K562 (cell line): ENCODE measurements at regions not wholly inside any gene's neighbourhood (a gene's known extent, or its start where the extent isn't known, plus 50 kb on each side); places are given as distances from the start of the nearest gene placed in this dataset.

ENCODE experiments used
- ATAC-seq: fragments of 200-7000 bp; cut with Tn5 transposase; 3 replicates; pipeline ENCODE4 v1.9.1; 2020; ENCODE audit warnings: moderate library complexity
- BruUV-seq: library from RNA; stranded (reverse); fragments of 400-500 nt; replicated peaks from 2 replicates; lab custom pipeline; 2021; lab: Mats Ljungman, UMichigan
- CTCF ChIA-PET: fragments of 300-600 bp; formaldehyde crosslinking; extraction: SDS; loops from one replicate; lab custom pipeline; 2021; ENCODE audit warnings: low intra/inter-chr PET ratio; lab: Yijun Ruan, JAX
- POLR2A ChIA-PET: fragments of 300-600, 350-650 bp; sonication (Branson Sonifier 250); formaldehyde crosslinking; extraction: SDS; loops from one replicate; lab custom pipeline; 2021; ENCODE audit warnings: antibody characterized with exemption, inconsistent platforms; lab: Yijun Ruan, JAX
- DNase-seq, 4 experiments: peaks; one replicate each; pipeline versions ENCODE4 v3.0.0 to v3.0.0-alpha.2; 2011 to 2018; ENCODE audit warnings: low spot score in 3 of 4, mixed read lengths in 3 of 4; ENCODE audit errors: extremely low read depth in 1 of 4
- FAIRE-seq: peaks from 2 replicates; lab custom pipeline; 2011; peaks lifted over from hg19 to GRCh38; lab: Jason Lieb, UNC
- H2AFZ ChIP-seq: 2 replicates; pipeline ENCODE4 v1.6.0; 2011; ENCODE audit warnings: low read depth, low read length, control low read depth, inconsistent platforms
- H3K27ac ChIP-seq: fragments of 200-600 bp; 3 replicates; pipeline ENCODE4 v1.8.0; 2011; ENCODE audit warnings: low read depth, mild to moderate bottlenecking, control low read depth, inconsistent platforms, low read length, moderate library complexity, mixed read lengths; ENCODE audit errors: extremely low read depth
- H3K27me3 ChIP-seq, 2 experiments: fragments of 300-600 bp in 1 of 2; 2 replicates in 1 of 2; 3 replicates in 1 of 2; pipeline versions ENCODE4 v1.6.0 to v1.8.0; 2011; ENCODE audit warnings: inconsistent platforms in 2 of 2, low read length in 2 of 2, mild to moderate bottlenecking in 1 of 2, mixed read lengths in 1 of 2, moderate library complexity in 1 of 2; ENCODE audit not compliant: control insufficient read depth in 2 of 2, insufficient read depth in 2 of 2
- H3K36me3 ChIP-seq: fragments of 300-600 bp; 3 replicates; pipeline ENCODE4 v1.8.0; 2011; ENCODE audit warnings: mild to moderate bottlenecking, low read length, inconsistent platforms; ENCODE audit not compliant: control insufficient read depth, insufficient read depth
- H3K4me1 ChIP-seq, 2 experiments: fragments of 200-600 bp in 1 of 2; replicated peaks in 1 of 2; 2 replicates in 1 of 2; 3 replicates in 1 of 2; pipeline versions ENCODE4 v1.5.1 to v1.8.0; 2011; ENCODE audit warnings: inconsistent platforms in 2 of 2, low read length in 2 of 2, mild to moderate bottlenecking in 1 of 2, mixed read lengths in 1 of 2, moderate library complexity in 1 of 2; ENCODE audit not compliant: control insufficient read depth in 2 of 2, insufficient read depth in 2 of 2
- H3K4me2 ChIP-seq: 2 replicates; pipeline ENCODE4 v1.6.1; 2011; ENCODE audit warnings: low read length, control low read depth, inconsistent platforms, mixed read lengths; ENCODE audit not compliant: insufficient read depth
- H3K4me3 ChIP-seq: fragments of 200-600 bp; sonication (generic), shearing (Covaris generic); 2 replicates; pipeline ENCODE4 v1.5.1; 2016; ENCODE audit warnings: control low read depth, inconsistent platforms
- H3K79me2 ChIP-seq: fragments of 200-600 bp; 3 replicates; pipeline ENCODE4 v1.8.0; 2011; ENCODE audit warnings: low read length, inconsistent platforms; ENCODE audit not compliant: control insufficient read depth, insufficient read depth
- H3K9ac ChIP-seq, 2 experiments: 2 replicates each; pipeline versions ENCODE4 v1.6.0 to v1.6.1; 2011; ENCODE audit warnings: low read depth in 2 of 2, low read length in 2 of 2, control low read depth in 1 of 2, inconsistent platforms in 1 of 2, mild to moderate bottlenecking in 1 of 2, mixed read lengths in 1 of 2; ENCODE audit not compliant: insufficient read depth in 1 of 2
- H3K9me1 ChIP-seq: one replicate; pipeline ENCODE4 v1.6.0; 2011; ENCODE audit warnings: inconsistent platforms, mild to moderate bottlenecking, low read length, moderate library complexity; ENCODE audit not compliant: control insufficient read depth, insufficient read depth
- H3K9me3 ChIP-seq: replicated peaks from 2 replicates; pipeline ENCODE4 v1.5.1; 2011; ENCODE audit warnings: low read depth, low read length, inconsistent platforms; ENCODE audit not compliant: control insufficient read depth, insufficient read depth
- H4K20me1 ChIP-seq: replicated peaks from 2 replicates; pipeline ENCODE4 v1.6.1; 2011; ENCODE audit warnings: low read length, inconsistent platforms, mixed read lengths; ENCODE audit not compliant: control insufficient read depth, insufficient read depth
- CEBPB ChIP-seq: fragments of 450-650 bp; IDR thresholded peaks from 2 replicates; pipeline ENCODE4 v1.6.1; 2016; ENCODE audit warnings: missing genetic modification characterization, missing compliant biosample characterization
- JUND ChIP-seq, 2 experiments: IDR thresholded peaks; 2 replicates in 1 of 2; 3 replicates in 1 of 2; pipeline ENCODE4 v1.6.1; 2011; ENCODE audit warnings: borderline replicate concordance in 2 of 2, low read depth in 2 of 2, low read length in 2 of 2, improper control_type of control experiment in 1 of 2, missing biosample characterization in 1 of 2, missing genetic modification characterization in 1 of 2, missing genetic modification reagents in 1 of 2
- TBP ChIP-seq: optimal IDR thresholded peaks from 2 replicates; pipeline ENCODE3; 2011; ENCODE audit warnings: low read depth, low read length, improper control_type of control experiment
- ZBTB49 ChIP-seq: sonication (generic); formaldehyde crosslinking; IDR thresholded peaks from 2 replicates; pipeline ENCODE4 v1.8.0; 2022; ENCODE audit warnings: missing genetic modification reagents, mild to moderate bottlenecking, borderline replicate concordance
- ZNF436 ChIP-seq: fragments of 250-450, 450-650 bp; sonication (Bioruptor Pico); formaldehyde crosslinking; IDR thresholded peaks from 2 replicates; pipeline ENCODE4 v1.7.0; 2020; ENCODE audit warnings: mild to moderate bottlenecking
- ZNF445 ChIP-seq: fragments of 250-450 bp; sonication (Bioruptor Pico); IDR thresholded peaks from 2 replicates; pipeline ENCODE4 v1.4.0; 2020; ENCODE audit warnings: low read depth, mild to moderate bottlenecking, moderate library complexity
- ZNF699 ChIP-seq: fragments of 250-450 bp; sonication (Bioruptor Pico); IDR thresholded peaks from 2 replicates; pipeline ENCODE4 v1.8.0; 2021; ENCODE audit warnings: mild to moderate bottlenecking, moderate library complexity; ENCODE audit not compliant: insufficient replicate concordance
- ZZZ3 ChIP-seq: fragments of 450-650 bp; IDR thresholded peaks from 2 replicates; pipeline ENCODE4 v1.6.1; 2016; ENCODE audit warnings: antibody characterized with exemption, mild to moderate bottlenecking, moderate library complexity
- in situ Hi-C: fragments of 300-500 bp; cut with MboI; formaldehyde crosslinking; loops from 4 replicates; pipeline ENCODE4 v1.15.0; 2018; ENCODE audit warnings: inconsistent platforms, mixed read lengths
- intact Hi-C: fragments of 100-400 bp; cut with micrococcal nuclease; formaldehyde crosslinking; loops from 2 replicates; pipeline ENCODE4 v1.14.2; 2022
- TF ChIP-seq, protein P1 (sequence below): fragments of 450-650 bp; IDR thresholded peaks from 2 replicates; pipeline ENCODE4 v1.6.1; 2017; ENCODE audit warnings: antibody characterized with exemption, mild to moderate bottlenecking
- TF ChIP-seq, protein P2 (sequence below): fragments of 450-650 bp; formaldehyde crosslinking; IDR thresholded peaks from 2 replicates; pipeline ENCODE4 v1.4.0; 2020; ENCODE audit warnings: mild to moderate bottlenecking, moderate library complexity
- TF ChIP-seq, protein P3 (sequence below): fragments of 250-450 bp; sonication (Bioruptor Pico); IDR thresholded peaks from 2 replicates; pipeline ENCODE4 v1.8.0; 2021; ENCODE audit warnings: moderate library complexity, mild to moderate bottlenecking, inconsistent platforms

- peaks cover 0 to 2% of the 10 kb centered on the region in 2 experiments; a peak in 3 of 5 replicates for H3K27me3 ChIP-seq
- BruUV-seq, result no TSS peak
- intact Hi-C loops (no loop called here), in situ Hi-C loops (no loop called here)
- no peak overlapping the region for H3K9ac ChIP-seq
- no peak for FAIRE-seq
- H3K4me2 ChIP-seq, result no peak overlapping the region
- ChIA-PET POLR2A (no interaction called here), CTCF (interaction anchor here (0.7 kb wide), 1 partner anchor 172 kb away, joined by 3 read pairs; no protein-coding TSS in a partner anchor)
- ATAC-seq, result no peak
- H3K4me1 ChIP-seq, result no peaks in the 10 kb centered on the region
- no peak overlapping the region for H3K27ac ChIP-seq
- no peaks in the 10 kb centered on the region for H3K9me3 ChIP-seq
- no peak for DNase-seq
- TF ChIP-seq, protein P1, sequence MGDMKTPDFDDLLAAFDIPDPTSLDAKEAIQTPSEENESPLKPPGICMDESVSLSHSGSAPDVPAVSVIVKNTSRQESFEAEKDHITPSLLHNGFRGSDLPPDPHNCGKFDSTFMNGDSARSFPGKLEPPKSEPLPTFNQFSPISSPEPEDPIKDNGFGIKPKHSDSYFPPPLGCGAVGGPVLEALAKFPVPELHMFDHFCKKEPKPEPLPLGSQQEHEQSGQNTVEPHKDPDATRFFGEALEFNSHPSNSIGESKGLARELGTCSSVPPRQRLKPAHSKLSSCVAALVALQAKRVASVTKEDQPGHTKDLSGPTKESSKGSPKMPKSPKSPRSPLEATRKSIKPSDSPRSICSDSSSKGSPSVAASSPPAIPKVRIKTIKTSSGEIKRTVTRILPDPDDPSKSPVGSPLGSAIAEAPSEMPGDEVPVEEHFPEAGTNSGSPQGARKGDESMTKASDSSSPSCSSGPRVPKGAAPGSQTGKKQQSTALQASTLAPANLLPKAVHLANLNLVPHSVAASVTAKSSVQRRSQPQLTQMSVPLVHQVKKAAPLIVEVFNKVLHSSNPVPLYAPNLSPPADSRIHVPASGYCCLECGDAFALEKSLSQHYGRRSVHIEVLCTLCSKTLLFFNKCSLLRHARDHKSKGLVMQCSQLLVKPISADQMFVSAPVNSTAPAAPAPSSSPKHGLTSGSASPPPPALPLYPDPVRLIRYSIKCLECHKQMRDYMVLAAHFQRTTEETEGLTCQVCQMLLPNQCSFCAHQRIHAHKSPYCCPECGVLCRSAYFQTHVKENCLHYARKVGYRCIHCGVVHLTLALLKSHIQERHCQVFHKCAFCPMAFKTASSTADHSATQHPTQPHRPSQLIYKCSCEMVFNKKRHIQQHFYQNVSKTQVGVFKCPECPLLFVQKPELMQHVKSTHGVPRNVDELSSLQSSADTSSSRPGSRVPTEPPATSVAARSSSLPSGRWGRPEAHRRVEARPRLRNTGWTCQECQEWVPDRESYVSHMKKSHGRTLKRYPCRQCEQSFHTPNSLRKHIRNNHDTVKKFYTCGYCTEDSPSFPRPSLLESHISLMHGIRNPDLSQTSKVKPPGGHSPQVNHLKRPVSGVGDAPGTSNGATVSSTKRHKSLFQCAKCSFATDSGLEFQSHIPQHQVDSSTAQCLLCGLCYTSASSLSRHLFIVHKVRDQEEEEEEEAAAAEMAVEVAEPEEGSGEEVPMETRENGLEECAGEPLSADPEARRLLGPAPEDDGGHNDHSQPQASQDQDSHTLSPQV, result no peak
- TF ChIP-seq CEBPB (tag) (no peak), ZZZ3 (no peak), ZBTB49 (no peak), ZNF445 (no peak), TBP (no peak), ZNF699 (CRISPR knock-in tag) (no peak), JUND (IDR thresholded peaks at IDR 0.05; ENCODE audit: borderline replicate concordance, low read depth, low read length) (no peak), JUND (tag; IDR thresholded peaks at IDR 0.05; ENCODE audit: borderline replicate concordance, low read depth, low read length) (no peak), ZNF436 (CRISPR knock-in tag) (no peak)
- TF ChIP-seq, protein P2, sequence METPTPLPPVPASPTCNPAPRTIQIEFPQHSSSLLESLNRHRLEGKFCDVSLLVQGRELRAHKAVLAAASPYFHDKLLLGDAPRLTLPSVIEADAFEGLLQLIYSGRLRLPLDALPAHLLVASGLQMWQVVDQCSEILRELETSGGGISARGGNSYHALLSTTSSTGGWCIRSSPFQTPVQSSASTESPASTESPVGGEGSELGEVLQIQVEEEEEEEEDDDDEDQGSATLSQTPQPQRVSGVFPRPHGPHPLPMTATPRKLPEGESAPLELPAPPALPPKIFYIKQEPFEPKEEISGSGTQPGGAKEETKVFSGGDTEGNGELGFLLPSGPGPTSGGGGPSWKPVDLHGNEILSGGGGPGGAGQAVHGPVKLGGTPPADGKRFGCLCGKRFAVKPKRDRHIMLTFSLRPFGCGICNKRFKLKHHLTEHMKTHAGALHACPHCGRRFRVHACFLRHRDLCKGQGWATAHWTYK (CRISPR knock-in tag), result no peak
- TF ChIP-seq, protein P3, sequence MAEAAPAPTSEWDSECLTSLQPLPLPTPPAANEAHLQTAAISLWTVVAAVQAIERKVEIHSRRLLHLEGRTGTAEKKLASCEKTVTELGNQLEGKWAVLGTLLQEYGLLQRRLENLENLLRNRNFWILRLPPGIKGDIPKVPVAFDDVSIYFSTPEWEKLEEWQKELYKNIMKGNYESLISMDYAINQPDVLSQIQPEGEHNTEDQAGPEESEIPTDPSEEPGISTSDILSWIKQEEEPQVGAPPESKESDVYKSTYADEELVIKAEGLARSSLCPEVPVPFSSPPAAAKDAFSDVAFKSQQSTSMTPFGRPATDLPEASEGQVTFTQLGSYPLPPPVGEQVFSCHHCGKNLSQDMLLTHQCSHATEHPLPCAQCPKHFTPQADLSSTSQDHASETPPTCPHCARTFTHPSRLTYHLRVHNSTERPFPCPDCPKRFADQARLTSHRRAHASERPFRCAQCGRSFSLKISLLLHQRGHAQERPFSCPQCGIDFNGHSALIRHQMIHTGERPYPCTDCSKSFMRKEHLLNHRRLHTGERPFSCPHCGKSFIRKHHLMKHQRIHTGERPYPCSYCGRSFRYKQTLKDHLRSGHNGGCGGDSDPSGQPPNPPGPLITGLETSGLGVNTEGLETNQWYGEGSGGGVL (CRISPR knock-in tag), result no peak
- no peaks in the 10 kb centered on the region for H3K36me3 ChIP-seq
- H4K20me1 ChIP-seq, result no peaks in the 10 kb centered on the region
- no peak overlapping the region for H2AFZ ChIP-seq
- H3K4me3 ChIP-seq, result no peak overlapping the region
- H3K9me1 ChIP-seq, result no peaks in the 10 kb centered on the region
- H3K79me2 ChIP-seq, result no peaks in the 10 kb centered on the region
Observed at GRCh38 chr11:10377183-10377582, 72.3 kb downstream of the ADM start.
